Panc1 (cell line): ENCODE measurements at regions not wholly inside any gene's neighbourhood (a gene's known extent, or its start where the extent isn't known, plus 50 kb on each side); places are given as distances from the start of the nearest gene placed in this dataset.

Experiments
- CTCF ChIP-seq: fragments of 450-650 bp; IDR thresholded peaks from 2 replicates; pipeline ENCODE4 v1.5.1; 2017; ENCODE audit warnings: mild to moderate bottlenecking
- TCF7L2 ChIP-seq: IDR thresholded peaks from 2 replicates; pipeline ENCODE4 v1.6.1; 2011; ENCODE audit warnings: mild to moderate bottlenecking, low read depth, low read length, inconsistent platforms

GRCh38 chr5:135218790-135219568, 180.1 kb downstream of the MACROH2A1 start:
- TF ChIP-seq TCF7L2 (no peak), CTCF (no peak)
